ENCODE measurements at regions not wholly inside any gene's neighbourhood (a gene's known extent, or its start where the extent isn't known, plus 50 kb on each side); places are given as distances from the start of the nearest gene placed in this dataset.

DNA sequence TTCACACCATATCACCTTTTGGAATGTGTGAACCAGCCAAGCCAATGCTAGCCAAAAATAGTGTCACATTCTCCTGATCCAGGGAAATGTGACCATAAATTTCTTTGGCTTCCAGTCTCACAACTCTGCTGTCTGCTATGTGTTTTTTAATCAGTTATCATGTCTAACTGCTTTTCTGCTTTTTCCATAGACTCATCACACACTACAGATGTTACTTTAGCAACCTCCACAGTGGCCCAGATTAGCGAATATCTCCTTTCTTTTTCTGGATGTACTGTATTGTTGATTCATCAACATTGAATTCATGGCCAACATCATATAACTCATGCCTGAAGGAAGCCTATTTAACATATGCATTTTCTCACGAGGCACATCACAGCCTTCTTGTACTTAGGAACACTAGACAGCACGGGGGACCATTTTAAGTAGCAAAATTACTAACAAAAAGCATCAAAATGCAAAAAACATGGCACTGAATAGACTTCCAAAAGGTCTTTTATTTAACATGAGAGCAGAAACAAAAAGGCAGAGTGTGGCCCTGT, 73.1 kb upstream of the POU2AF2 start (continued):
- TF ChIP-seq, protein P1, sequence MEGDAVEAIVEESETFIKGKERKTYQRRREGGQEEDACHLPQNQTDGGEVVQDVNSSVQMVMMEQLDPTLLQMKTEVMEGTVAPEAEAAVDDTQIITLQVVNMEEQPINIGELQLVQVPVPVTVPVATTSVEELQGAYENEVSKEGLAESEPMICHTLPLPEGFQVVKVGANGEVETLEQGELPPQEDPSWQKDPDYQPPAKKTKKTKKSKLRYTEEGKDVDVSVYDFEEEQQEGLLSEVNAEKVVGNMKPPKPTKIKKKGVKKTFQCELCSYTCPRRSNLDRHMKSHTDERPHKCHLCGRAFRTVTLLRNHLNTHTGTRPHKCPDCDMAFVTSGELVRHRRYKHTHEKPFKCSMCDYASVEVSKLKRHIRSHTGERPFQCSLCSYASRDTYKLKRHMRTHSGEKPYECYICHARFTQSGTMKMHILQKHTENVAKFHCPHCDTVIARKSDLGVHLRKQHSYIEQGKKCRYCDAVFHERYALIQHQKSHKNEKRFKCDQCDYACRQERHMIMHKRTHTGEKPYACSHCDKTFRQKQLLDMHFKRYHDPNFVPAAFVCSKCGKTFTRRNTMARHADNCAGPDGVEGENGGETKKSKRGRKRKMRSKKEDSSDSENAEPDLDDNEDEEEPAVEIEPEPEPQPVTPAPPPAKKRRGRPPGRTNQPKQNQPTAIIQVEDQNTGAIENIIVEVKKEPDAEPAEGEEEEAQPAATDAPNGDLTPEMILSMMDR (IDR thresholded peaks at IDR 0.05; ENCODE audit: low read depth, low read length, missing input control), result no peak
- no peak for TF ChIP-seq HNF4G (IDR thresholded peaks at IDR 0.05)
- TF ChIP-seq JUND (IDR thresholded peaks at IDR 0.05), result no peak
- no peak for TF ChIP-seq TAF1 (conservative IDR thresholded peaks at IDR 0.05)
- no peak for TF ChIP-seq RXRA (IDR thresholded peaks at IDR 0.05)

DNA sequence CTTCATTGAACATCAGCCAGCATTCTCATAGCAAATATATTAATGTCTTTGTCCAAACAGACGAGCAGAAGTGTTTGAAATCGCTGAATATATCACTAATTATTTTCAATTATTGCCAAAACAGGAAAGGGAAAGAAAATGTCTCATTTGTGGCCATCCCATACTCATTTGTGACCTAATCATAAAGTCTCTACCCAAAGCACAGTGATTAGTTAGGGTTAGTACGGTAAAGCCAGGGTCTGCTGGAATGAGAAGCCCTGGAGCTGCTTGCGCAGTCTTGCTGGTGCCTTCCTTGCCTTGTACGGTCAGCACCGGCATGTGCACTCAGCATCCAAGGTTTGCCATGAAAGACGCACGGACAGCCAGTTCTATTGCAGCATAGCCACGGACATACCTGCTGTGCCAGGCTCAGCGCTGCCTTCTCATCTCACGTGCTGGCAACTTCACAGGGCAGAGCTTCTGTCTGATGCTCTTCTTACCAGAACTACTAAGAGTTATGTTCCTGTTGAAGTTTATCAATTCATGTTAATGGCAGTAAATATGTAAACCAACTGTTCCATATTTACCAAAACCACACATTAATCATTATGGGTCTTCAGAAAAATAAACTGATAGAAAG, 74.7 kb upstream of the POU2AF2 start:
- TF ChIP-seq, protein P2, sequence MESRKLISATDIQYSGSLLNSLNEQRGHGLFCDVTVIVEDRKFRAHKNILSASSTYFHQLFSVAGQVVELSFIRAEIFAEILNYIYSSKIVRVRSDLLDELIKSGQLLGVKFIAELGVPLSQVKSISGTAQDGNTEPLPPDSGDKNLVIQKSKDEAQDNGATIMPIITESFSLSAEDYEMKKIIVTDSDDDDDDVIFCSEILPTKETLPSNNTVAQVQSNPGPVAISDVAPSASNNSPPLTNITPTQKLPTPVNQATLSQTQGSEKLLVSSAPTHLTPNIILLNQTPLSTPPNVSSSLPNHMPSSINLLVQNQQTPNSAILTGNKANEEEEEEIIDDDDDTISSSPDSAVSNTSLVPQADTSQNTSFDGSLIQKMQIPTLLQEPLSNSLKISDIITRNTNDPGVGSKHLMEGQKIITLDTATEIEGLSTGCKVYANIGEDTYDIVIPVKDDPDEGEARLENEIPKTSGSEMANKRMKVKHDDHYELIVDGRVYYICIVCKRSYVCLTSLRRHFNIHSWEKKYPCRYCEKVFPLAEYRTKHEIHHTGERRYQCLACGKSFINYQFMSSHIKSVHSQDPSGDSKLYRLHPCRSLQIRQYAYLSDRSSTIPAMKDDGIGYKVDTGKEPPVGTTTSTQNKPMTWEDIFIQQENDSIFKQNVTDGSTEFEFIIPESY (IDR thresholded peaks at IDR 0.05), result no peak
- TF ChIP-seq RXRA (IDR thresholded peaks at IDR 0.05) (no peak), RAD21 (IDR thresholded peaks at IDR 0.05) (no peak), TAF1 (conservative IDR thresholded peaks at IDR 0.05) (no peak)
- TF ChIP-seq, protein P3, sequence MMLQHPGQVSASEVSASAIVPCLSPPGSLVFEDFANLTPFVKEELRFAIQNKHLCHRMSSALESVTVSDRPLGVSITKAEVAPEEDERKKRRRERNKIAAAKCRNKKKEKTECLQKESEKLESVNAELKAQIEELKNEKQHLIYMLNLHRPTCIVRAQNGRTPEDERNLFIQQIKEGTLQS (IDR thresholded peaks at IDR 0.05), result no peak
- Histone ChIP-seq H3K36me3 (ENCODE audit: control insufficient read depth in 4 of 4, insufficient read depth in 3 of 4, low read depth in 1 of 4, low read length in 3 of 4) (no peaks in the 10 kb centered on the region), H3K27ac (ENCODE audit: low read depth in 1 of 2, low read length in 2 of 2) (no peak overlapping the region), H3K4me1 (ENCODE audit: control insufficient read depth in 4 of 4, insufficient read depth in 4 of 4, low read length in 3 of 4) (no peaks in the 10 kb centered on the region), H3K9me3 (ENCODE audit: control insufficient read depth in 4 of 4, low read length in 3 of 4) (no peaks in the 10 kb centered on the region), H3K4me3 (ENCODE audit: low read depth in 1 of 3, low read length in 3 of 3) (no peak overlapping the region), H3K9ac (ENCODE audit: low read depth in 1 of 2, low read length in 2 of 2) (no peak overlapping the region), H3K27me3 (ENCODE audit: control insufficient read depth in 4 of 4, insufficient read depth in 4 of 4, low read length in 3 of 4) (no peaks in the 10 kb centered on the region)
- DNase-seq (ENCODE audit: low spot score), result no peak
- WGBS, result 90% methylated on average over 11 of the region's 11 CpGs

DNA sequence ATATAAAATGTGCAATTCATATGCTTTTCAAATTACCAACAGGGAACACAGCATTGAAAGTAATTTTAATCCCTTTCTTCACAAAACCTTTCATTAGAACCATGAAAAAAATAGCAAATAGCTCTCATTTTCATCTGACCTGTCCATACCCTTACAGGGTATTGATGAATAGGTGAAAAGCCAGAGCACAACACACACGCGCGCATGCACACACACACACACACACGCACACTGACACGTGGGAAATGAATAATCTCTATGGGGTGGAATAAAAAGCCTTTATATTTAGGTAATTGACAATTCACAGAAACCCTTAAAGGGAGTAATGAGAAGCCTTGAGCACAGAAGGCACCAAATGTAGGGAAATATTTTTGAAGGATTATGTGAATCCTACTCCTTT, 76.2 kb upstream of the POU2AF2 start:
- H3K27me3 ChIP-seq (ENCODE audit: control insufficient read depth in 4 of 4, insufficient read depth in 4 of 4, low read length in 3 of 4), result no peaks in the 10 kb centered on the region
- no peak overlapping the region for H3K27ac ChIP-seq (ENCODE audit: low read depth in 1 of 2, low read length in 2 of 2)
- no peak for DNase-seq (ENCODE audit: low spot score)
- H3K9me3 ChIP-seq (ENCODE audit: control insufficient read depth in 4 of 4, low read length in 3 of 4), result peaks cover 0 to 3% (median 0%) of the 10 kb centered on the region in 4 donors
- H3K36me3 ChIP-seq (ENCODE audit: control insufficient read depth in 4 of 4, insufficient read depth in 3 of 4, low read depth in 1 of 4, low read length in 3 of 4), result no peaks in the 10 kb centered on the region
- 92% methylated on average over 5 of the region's 5 CpGs for WGBS
- H3K4me1 ChIP-seq (ENCODE audit: control insufficient read depth in 4 of 4, insufficient read depth in 4 of 4, low read length in 3 of 4), result no peaks in the 10 kb centered on the region
- no peak overlapping the region for H3K9ac ChIP-seq (ENCODE audit: low read depth in 1 of 2, low read length in 2 of 2)
- H3K4me3 ChIP-seq (ENCODE audit: low read depth in 1 of 3, low read length in 3 of 3), result no peak overlapping the region
- TF ChIP-seq GABPA (IDR thresholded peaks at IDR 0.05 in 1 of 2, conservative IDR thresholded peaks at IDR 0.05 in 1 of 2), result no peak
- TF ChIP-seq, protein P1 (IDR thresholded peaks at IDR 0.05; ENCODE audit: low read depth, low read length, missing input control), result no peak
- TF ChIP-seq TAF1 (conservative IDR thresholded peaks at IDR 0.05), result no peak
- TF ChIP-seq, protein P4, sequence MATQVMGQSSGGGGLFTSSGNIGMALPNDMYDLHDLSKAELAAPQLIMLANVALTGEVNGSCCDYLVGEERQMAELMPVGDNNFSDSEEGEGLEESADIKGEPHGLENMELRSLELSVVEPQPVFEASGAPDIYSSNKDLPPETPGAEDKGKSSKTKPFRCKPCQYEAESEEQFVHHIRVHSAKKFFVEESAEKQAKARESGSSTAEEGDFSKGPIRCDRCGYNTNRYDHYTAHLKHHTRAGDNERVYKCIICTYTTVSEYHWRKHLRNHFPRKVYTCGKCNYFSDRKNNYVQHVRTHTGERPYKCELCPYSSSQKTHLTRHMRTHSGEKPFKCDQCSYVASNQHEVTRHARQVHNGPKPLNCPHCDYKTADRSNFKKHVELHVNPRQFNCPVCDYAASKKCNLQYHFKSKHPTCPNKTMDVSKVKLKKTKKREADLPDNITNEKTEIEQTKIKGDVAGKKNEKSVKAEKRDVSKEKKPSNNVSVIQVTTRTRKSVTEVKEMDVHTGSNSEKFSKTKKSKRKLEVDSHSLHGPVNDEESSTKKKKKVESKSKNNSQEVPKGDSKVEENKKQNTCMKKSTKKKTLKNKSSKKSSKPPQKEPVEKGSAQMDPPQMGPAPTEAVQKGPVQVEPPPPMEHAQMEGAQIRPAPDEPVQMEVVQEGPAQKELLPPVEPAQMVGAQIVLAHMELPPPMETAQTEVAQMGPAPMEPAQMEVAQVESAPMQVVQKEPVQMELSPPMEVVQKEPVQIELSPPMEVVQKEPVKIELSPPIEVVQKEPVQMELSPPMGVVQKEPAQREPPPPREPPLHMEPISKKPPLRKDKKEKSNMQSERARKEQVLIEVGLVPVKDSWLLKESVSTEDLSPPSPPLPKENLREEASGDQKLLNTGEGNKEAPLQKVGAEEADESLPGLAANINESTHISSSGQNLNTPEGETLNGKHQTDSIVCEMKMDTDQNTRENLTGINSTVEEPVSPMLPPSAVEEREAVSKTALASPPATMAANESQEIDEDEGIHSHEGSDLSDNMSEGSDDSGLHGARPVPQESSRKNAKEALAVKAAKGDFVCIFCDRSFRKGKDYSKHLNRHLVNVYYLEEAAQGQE (IDR thresholded peaks at IDR 0.05), result no peak
